Activated naive CD8-positive, alpha-beta T cell treated with anti-CD3 and anti-CD28 coated beads for 36 hours (primary cell): ENCODE measurements at regions not wholly inside any gene's neighbourhood (a gene's known extent, or its start where the extent isn't known, plus 50 kb on each side); places are given as distances from the start of the nearest gene placed in this dataset.
"Not testable (repeated sequence)": the region's sequence is repeated elsewhere in the genome, so short reads cannot be mapped to it uniquely, and the experiment has no call there.

Source experiments
- DNase-seq: peaks from one replicate; pipeline ENCODE4 v3.0.0; 2021
- H3K27ac Mint-ChIP-seq: one replicate; pipeline ENCODE4 v1.8.0; 2022; ENCODE audit warnings: mild to moderate bottlenecking, moderate library complexity, mixed read lengths
- H3K27me3 Mint-ChIP-seq: one replicate; pipeline ENCODE4 v1.8.0; 2022; ENCODE audit warnings: mild to moderate bottlenecking, mixed read lengths
- H3K36me3 Mint-ChIP-seq: one replicate; pipeline ENCODE4 v1.8.0; 2021; ENCODE audit warnings: mild to moderate bottlenecking, mixed read lengths
- H3K4me1 Mint-ChIP-seq: one replicate; pipeline ENCODE4 v1.8.0; 2021; ENCODE audit warnings: mixed read lengths
- H3K4me3 Mint-ChIP-seq: one replicate; pipeline ENCODE4 v1.8.0; 2022; ENCODE audit warnings: mild to moderate bottlenecking, moderate library complexity, mixed read lengths
- H3K9me3 Mint-ChIP-seq: one replicate; pipeline ENCODE4 v1.8.0; 2022; ENCODE audit warnings: mixed read lengths

DNA sequence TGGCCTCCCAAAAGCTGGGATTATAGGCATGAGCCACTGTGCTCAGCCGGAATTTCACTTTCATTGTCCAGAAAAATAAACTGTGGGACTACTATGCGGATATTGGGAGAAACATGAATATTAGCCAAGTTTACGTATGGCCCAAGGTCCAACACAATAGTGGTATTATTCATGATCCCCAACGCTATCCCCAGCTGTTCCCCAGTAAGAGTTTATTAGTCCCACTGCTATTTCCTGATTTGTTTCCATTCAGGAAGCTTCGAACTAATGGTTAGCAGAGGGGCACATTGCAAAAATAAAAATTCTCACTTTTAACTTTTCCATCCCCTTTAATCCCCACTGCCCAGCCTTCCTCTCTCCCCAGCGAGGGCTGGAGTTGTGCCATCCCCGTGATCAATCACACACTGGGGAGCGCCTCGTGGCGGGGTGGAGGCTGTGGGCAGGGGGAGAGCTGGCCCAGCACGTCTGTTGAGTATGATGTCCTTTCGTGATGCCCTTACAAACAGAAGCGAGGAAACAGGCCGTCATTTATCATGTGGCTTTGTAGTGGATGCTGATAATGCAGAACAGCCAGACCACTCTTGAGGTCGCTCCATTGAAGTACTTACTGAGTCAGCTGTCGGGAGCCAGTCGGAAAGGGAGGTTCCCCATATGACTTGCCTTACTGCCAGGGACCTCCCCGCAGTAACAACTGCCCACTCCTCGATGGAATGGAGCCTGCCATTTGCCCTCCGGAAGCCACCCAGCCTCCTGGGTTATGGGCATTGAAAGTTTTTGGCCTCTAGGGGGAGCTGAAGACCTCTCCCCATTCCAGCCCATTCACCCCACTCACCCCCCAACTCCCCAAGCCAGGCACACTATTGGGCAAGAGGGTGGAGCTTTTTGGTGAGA, 117.0 kb downstream of the KDR start:
- no peak overlapping the region for H3K4me3 Mint-ChIP-seq
- H3K27ac Mint-ChIP-seq, result no peak overlapping the region
- no peaks in the 10 kb centered on the region for H3K4me1 Mint-ChIP-seq
- H3K9me3 Mint-ChIP-seq, result no peaks in the 10 kb centered on the region
- no peaks in the 10 kb centered on the region for H3K36me3 Mint-ChIP-seq
- H3K27me3 Mint-ChIP-seq, result peaks cover 6% of the 10 kb centered on the region
- peak; percentile 2 for DNase-seq

DNA sequence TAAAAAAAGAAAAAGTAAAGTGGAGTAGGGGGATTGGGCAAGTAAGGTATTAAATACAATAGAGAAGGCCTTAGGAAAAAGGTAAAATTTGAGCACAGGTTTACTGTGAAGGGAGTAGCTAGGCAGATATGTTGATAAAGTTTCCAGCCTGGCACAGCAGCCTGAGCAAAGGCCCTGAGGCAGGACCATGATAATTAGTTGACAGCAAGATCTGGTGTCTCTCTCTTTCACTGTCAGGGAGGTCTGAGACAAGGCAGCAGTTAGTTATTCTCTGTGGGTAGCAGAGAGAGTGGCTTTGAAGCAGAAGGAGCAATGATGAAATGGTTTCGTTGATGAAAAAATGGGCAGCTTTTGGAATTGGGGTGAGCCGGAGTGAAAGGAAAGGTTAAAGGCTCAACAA, 119.5 kb downstream of the KDR start:
- Mint-ChIP-seq H3K4me3 (no peak overlapping the region), H3K4me1 (no peaks in the 10 kb centered on the region), H3K36me3 (no peaks in the 10 kb centered on the region), H3K9me3 (no peaks in the 10 kb centered on the region), H3K27ac (no peak overlapping the region), H3K27me3 (peaks cover 6% of the 10 kb centered on the region)
- DNase-seq, result no peak

DNA sequence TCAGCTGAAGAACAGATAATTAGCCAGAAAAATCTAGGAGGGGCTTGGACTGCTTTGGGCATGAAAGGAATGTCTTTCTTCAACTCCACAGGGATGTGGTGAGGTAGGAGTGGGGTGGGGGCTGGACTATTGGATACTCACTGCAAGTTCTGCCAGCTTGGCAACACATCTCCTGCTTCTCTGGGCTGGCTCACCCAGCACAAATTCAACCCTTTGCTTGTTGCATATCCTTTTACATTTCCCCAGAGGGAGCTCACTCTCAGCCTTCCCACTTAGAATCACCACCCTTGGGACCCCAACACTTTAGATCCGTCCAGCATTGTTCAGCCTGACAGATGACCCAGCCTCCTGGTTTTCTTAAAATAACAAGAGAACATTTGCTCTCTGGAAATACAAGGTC, 120.6 kb downstream of the KDR start:
- peaks cover 9% of the 10 kb centered on the region for H3K27me3 Mint-ChIP-seq
- H3K27ac Mint-ChIP-seq, result no peak overlapping the region
- no peaks in the 10 kb centered on the region for H3K36me3 Mint-ChIP-seq
- H3K4me3 Mint-ChIP-seq, result no peak overlapping the region
- DNase-seq, result no peak
- H3K4me1 Mint-ChIP-seq, result no peaks in the 10 kb centered on the region
- no peaks in the 10 kb centered on the region for H3K9me3 Mint-ChIP-seq

DNA sequence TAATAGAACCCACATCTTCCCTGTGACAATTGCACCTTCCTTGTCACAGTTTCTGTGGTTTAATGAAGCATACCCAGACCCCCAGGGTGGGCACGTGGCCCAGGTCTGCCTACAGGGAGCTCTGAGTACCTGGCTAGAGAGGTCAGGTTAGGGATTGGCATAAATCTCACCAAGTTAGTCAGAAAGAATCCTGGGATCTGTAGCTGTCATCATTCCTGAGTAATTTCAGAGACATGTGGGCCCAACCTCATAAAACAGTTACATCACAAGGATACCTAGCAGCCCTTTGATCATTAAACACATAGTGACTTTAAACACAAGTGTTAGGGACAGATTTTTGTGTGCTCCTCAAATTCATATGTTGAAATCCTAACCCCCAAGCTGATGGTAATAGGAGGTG, 123.0 kb downstream of the KDR start:
- Mint-ChIP-seq H3K27ac (no peak overlapping the region), H3K36me3 (no peaks in the 10 kb centered on the region), H3K27me3 (peaks cover 13% of the 10 kb centered on the region), H3K9me3 (no peaks in the 10 kb centered on the region), H3K4me1 (no peaks in the 10 kb centered on the region), H3K4me3 (no peak overlapping the region)
- DNase-seq, result no peak

DNA sequence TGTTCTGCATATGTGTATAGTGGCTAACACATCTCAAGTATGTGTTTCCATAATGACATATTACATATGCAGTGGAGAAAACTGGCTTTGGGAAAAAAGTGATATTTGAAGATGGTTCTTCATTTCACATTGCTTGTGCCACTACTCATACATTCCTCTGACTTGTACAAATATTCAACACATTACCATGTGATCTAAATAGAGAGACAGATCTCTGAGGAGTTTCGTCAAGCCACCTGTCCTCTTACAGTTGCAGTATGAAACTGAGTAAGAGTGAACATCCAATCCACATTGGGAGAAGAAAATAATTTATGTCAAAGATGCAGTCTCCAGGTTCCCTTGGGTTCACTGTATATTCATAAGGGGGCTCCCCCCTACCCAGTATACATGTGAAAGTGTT, 123.9 kb downstream of the KDR start:
- Mint-ChIP-seq H3K4me1 (no peaks in the 10 kb centered on the region), H3K9me3 (no peaks in the 10 kb centered on the region), H3K4me3 (no peak overlapping the region), H3K36me3 (no peaks in the 10 kb centered on the region), H3K27me3 (peaks cover 13% of the 10 kb centered on the region), H3K27ac (no peak overlapping the region)
- DNase-seq, result no peak

DNA sequence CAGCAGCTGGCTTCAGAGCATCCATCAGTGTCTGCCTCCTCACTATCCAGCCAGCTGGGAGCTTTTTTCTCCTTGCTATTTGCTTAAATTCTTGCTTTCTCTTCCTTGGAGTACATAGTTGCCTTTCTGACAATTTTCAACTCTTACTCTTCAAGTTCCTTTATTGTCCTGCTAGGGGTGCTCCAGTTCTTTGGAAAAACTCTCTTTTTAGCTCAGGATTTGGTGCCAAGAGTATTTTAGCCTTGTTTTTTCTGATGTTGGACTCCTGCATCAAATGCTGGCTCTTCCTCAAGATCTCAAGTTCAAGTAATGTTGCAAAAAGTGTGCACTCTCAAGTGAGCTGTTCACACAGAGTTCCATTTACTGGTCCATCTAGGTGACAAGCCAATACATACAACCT, 126.4 kb downstream of the KDR start:
- Mint-ChIP-seq H3K4me1 (no peaks in the 10 kb centered on the region), H3K27me3 (peaks cover 11% of the 10 kb centered on the region), H3K9me3 (no peaks in the 10 kb centered on the region), H3K27ac (no peak overlapping the region), H3K36me3 (no peaks in the 10 kb centered on the region), H3K4me3 (no peak overlapping the region)
- DNase-seq, result no peak

DNA sequence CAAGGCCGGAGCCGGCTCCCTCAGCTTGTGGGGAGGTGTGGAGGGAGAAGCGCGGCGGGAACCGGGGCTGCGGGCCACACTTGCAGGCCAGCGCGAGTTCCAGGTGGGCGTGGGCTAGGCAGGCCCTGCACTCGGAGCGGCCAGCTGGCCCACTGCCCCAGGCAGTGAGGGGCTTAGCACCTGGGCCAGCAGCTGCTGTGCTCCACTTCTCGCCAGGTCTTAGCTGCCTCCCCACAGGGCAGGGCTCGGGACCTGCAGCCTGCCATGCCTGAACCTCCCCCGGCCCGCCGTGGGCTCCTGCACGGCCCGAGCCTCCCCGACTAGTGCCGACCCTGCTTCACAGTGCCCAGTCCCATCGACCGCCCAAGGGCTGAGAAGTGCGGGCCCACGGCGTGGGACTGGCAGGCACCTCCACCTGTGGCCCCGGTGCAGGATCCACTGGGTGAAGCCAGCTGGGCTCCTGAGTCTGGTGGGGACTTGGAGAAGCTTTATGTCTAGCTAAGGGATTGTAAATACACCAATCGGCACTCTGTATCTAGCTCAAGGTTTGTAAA, 131.8 kb downstream of the KDR start:
- not testable (repeated sequence) for H3K4me1 Mint-ChIP-seq, H3K27ac Mint-ChIP-seq

DNA sequence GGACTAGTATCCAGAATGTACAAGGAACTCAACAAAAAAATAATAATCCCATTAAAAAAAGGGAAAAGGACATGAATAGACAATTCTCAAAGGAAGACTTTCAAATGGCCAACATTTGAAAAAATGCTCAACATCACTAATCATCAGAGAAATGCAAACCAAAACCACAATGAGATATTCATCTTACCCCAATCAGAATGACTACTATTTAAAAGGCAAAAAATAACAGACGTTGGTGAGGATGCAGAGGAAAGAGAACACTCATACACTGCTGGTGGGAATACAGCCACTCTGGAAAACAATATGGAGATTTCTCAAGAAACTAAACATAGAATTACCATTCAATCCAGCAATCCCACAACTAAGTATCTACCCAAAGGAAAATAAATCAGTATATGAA, 133.1 kb downstream of the KDR start:
- peaks cover 1% of the 10 kb centered on the region for H3K36me3 Mint-ChIP-seq
- no peaks in the 10 kb centered on the region for H3K4me1 Mint-ChIP-seq
- H3K27me3 Mint-ChIP-seq, result no peaks in the 10 kb centered on the region
- H3K27ac Mint-ChIP-seq, result no peak overlapping the region
- no peak overlapping the region for H3K4me3 Mint-ChIP-seq
- no peak for DNase-seq
- H3K9me3 Mint-ChIP-seq, result peaks cover 20% of the 10 kb centered on the region

More for the DNA sequence above, 131.8 kb downstream of the KDR start:
- H3K9me3 Mint-ChIP-seq, DNase-seq, H3K27me3 Mint-ChIP-seq, H3K4me3 Mint-ChIP-seq, H3K36me3 Mint-ChIP-seq: not testable (repeated sequence)

DNA sequence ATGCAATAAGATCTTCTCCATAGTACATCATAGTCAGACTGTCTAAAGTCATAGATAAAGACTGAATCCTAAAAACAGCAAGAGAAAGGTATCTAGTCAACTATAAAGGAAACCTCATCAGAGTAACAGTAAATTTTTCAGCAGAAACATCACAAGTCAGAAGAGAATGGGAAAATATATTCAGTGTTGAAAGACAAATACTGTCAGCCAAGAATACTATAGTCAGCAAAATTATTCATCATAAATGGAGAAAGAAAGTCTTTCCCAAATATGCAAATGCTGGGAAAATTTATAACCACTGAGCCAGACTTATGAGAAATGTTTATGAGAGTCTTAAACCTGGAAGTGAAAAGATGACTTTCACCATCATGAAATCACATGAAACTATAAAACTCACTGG, 136.7 kb downstream of the KDR start:
- Mint-ChIP-seq H3K9me3 (peaks cover 24% of the 10 kb centered on the region), H3K4me1 (no peaks in the 10 kb centered on the region), H3K27me3 (no peaks in the 10 kb centered on the region), H3K4me3 (no peak overlapping the region), H3K36me3 (peaks cover 1% of the 10 kb centered on the region), H3K27ac (no peak overlapping the region)
- DNase-seq, result no peak

DNA sequence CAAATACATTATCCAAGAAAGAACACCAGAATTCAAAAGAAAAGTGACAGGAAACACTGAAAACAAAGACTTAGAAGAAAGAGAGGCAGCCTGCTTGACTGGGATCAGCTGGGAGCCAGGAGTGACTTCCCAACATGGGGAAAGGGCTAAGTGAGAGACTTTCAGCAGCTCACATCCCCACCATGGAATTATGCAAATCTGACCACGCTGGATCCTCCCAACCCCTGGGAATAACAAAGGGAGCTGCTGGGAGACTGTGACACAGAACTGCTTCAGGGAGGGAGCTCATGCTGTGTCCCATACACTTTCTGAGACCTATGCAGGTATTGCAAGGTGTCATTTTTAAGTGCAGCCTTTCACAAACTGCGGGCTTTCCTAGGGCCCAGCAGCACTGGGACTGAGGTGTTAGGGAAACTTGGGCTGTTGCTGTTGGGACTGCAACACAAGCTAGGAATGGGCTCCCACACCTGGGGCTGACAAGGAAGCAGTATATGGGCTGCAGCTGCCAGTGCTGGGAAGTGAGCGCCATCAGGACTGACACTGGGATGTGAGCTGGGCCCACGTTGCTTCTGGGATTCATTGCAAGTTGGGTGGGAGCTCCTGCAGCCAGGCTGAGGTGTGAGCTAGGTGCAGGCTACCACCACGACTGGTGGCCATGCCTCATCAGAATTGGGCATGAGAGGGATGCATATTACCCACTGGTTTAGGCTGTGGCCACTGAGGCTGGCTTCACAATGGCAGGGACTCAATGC, 139.1 kb downstream of the KDR start:
- Mint-ChIP-seq H3K27ac (no peak overlapping the region), H3K36me3 (peaks cover 1% of the 10 kb centered on the region), H3K27me3 (no peaks in the 10 kb centered on the region), H3K4me1 (no peaks in the 10 kb centered on the region), H3K4me3 (no peak overlapping the region), H3K9me3 (peaks cover 24% of the 10 kb centered on the region)
- no peak for DNase-seq

DNA sequence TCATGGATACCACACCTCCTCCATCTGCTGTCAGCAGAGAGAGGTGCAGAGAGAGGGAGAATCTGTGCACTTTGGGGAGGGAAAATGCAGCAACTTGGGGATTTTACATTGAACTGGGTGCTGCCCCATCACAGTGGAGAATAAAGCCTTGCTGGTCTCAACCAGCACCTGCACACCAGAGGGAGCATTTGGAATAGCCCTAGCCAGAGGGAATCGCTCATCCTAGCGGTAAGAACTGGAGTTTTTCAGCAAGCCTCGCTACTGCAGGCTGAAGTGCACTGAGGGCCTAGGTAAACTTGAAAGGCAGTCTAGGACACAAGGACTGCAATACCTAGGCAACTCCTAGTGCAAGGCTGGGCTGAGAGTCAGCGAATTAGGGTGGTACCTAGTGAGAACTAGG, 148.7 kb downstream of the KDR start:
- Mint-ChIP-seq H3K27me3 (peaks cover 31% of the 10 kb centered on the region), H3K27ac (no peak overlapping the region), H3K4me3 (no peak overlapping the region), H3K36me3 (no peaks in the 10 kb centered on the region), H3K9me3 (peaks cover 6% of the 10 kb centered on the region), H3K4me1 (peaks cover 2% of the 10 kb centered on the region)
- DNase-seq, result no peak

DNA sequence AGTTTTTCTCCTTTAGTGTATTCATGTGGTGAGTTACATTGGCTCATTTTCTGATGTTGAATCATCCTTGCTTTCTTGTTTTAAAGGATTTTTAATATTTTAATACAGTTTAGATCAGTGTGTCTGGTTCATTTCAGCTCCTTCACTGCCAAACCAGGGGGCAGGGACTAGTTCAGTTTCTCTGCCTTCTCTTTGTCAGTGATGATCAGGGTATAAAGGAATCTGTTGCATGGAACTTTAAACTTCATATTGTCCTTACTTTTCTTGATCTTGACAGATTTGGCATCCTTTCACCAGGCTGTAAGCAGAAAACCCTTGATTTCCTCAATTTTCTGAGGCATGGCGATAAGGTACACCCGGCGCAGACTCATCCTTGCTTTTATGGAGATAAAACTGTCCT, 149.4 kb downstream of the KDR start:
- H3K36me3 Mint-ChIP-seq, result no peaks in the 10 kb centered on the region
- H3K4me1 Mint-ChIP-seq, result peaks cover 4% of the 10 kb centered on the region
- peaks cover 6% of the 10 kb centered on the region for H3K9me3 Mint-ChIP-seq
- H3K27me3 Mint-ChIP-seq, result peaks cover 31% of the 10 kb centered on the region
- no peak overlapping the region for H3K27ac Mint-ChIP-seq
- H3K4me3 Mint-ChIP-seq, result no peak overlapping the region
- no peak for DNase-seq

DNA sequence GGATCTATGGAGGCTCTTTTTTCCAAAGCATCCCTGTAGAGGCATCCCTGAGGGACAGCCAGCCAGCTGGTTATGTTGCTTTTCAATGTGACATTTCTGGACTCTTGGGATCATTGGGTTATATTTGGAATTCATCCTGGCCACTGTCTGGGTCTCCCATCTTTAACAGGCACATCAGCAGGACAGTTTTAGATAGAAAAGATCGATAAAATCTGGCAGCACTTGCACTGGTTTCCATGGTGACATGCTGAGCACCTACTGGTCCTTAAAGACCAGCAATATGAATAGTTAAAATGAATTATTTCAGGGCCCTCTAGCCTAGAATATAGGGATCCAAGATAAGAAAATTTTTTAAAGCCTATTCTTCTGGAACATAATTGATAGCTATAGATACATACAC, 151.6 kb downstream of the KDR start:
- no peak overlapping the region for H3K4me3 Mint-ChIP-seq
- no peak for DNase-seq
- H3K27ac Mint-ChIP-seq, result no peak overlapping the region
- H3K9me3 Mint-ChIP-seq, result no peaks in the 10 kb centered on the region
- H3K27me3 Mint-ChIP-seq, result peaks cover 36% of the 10 kb centered on the region
- peaks cover 5% of the 10 kb centered on the region for H3K4me1 Mint-ChIP-seq
- no peaks in the 10 kb centered on the region for H3K36me3 Mint-ChIP-seq

DNA sequence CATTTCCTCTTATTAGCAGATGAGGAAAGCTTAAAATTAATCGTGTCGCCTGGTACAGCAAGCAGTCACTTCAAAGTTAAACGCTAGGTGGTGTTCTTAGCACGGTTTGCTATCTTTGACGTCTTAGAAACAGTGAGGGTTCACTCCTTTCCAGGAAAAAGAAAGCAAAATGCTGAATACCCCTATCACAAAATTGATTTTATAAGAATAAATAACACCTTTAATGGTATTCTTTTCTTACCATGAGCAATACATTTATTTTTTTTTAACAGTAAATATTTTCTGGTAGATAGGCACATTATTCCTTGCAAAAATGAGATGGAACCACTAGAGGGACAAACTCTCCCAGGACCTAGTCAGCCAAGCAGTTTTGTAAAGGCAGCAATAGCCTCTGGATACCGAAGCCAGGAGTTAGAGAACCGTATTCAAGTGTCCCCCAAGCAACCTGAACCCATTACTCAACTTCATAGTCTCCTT, 153.9 kb downstream of the KDR start:
- Mint-ChIP-seq H3K27ac (no peak overlapping the region), H3K9me3 (no peaks in the 10 kb centered on the region), H3K27me3 (peaks cover 28% of the 10 kb centered on the region), H3K4me1 (peaks cover 5% of the 10 kb centered on the region), H3K36me3 (no peaks in the 10 kb centered on the region), H3K4me3 (no peak overlapping the region)
- no peak for DNase-seq

DNA sequence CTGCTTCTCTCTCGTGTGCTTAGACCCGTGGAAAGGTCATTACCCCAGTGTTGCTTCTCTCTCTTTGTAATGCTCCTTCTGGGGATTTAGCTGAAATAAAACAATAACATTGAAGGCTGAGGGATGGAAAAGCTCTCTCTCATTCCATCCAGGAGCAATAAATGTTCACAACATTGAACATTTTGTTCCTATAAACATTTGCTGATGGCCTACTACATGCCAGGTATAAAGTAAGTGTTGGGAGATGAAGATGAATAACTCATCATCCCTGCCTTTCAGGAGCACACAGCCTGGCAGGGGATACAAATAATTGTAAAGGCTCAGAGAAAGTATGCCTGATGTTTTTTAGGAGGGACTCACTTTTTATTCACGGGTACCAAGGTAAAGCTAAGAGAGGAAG, 158.1 kb downstream of the KDR start:
- peaks cover 21% of the 10 kb centered on the region for H3K27me3 Mint-ChIP-seq
- no peaks in the 10 kb centered on the region for H3K9me3 Mint-ChIP-seq
- H3K27ac Mint-ChIP-seq, result no peak overlapping the region
- H3K4me1 Mint-ChIP-seq, result peaks cover 5% of the 10 kb centered on the region
- H3K4me3 Mint-ChIP-seq, result no peak overlapping the region
- DNase-seq, result no peak
- H3K36me3 Mint-ChIP-seq, result no peaks in the 10 kb centered on the region
